HK-2 (cell line): ENCODE measurements at regions not wholly inside any gene's neighbourhood (a gene's known extent, or its start where the extent isn't known, plus 50 kb on each side); places are given as distances from the start of the nearest gene placed in this dataset.
A peak's percentile ranks its signal among the peaks of the same experiment; 100 is the strongest.

Source experiments
- DNase-seq: peaks from one replicate; pipeline ENCODE4 v3.0.0-alpha.2; 2018; ENCODE audit not compliant: unreplicated experiment

GRCh38 chr12:116381744-116382685 is 104.5 kb upstream of the MED13L start:
- peak; percentile 75 for DNase-seq

- peak; percentile 51 for DNase-seq
Observed at GRCh38 chr12:116382686-116383530, 105.4 kb upstream of the MED13L start.

GRCh38 chr12:116384175-116384574 is 106.7 kb upstream of the MED13L start:
- no peak for DNase-seq

- DNase-seq: no peak
Observed at GRCh38 chr12:116384691-116385485, 107.4 kb upstream of the MED13L start.

GRCh38 chr12:116385486-116386217 is 108.2 kb upstream of the MED13L start:
- no peak for DNase-seq

GRCh38 chr12:116389326-116389725 is 111.8 kb upstream of the MED13L start:
- DNase-seq: no peak

- no peak for DNase-seq
Observed at GRCh38 chr12:116389990-116390389, 112.5 kb upstream of the MED13L start.

- DNase-seq: no peak
Observed at GRCh38 chr12:116390401-116391335, 113.2 kb upstream of the MED13L start.

GRCh38 chr12:116391501-116391900 is 114.0 kb upstream of the MED13L start:
- DNase-seq: no peak

GRCh38 chr12:116392061-116392460 is 114.6 kb upstream of the MED13L start:
- no peak for DNase-seq

- DNase-seq: no peak
Observed at GRCh38 chr12:116393255-116393654, 115.8 kb upstream of the MED13L start.

- DNase-seq: no peak
Observed at GRCh38 chr12:116393859-116394650, 116.6 kb upstream of the MED13L start.

- DNase-seq: no peak
Observed at GRCh38 chr12:116395396-116395795, 117.9 kb upstream of the MED13L start.

- DNase-seq: no peak
Observed at GRCh38 chr12:116397148-116397547, 119.7 kb upstream of the MED13L start.

- no peak for DNase-seq
Observed at GRCh38 chr12:116398193-116398592, 120.7 kb upstream of the MED13L start.

- no peak for DNase-seq
Observed at GRCh38 chr12:116399055-116399454, 121.6 kb upstream of the MED13L start.

- DNase-seq: no peak
Observed at GRCh38 chr12:116400636-116401372, 123.3 kb upstream of the MED13L start.

- no peak for DNase-seq
Observed at GRCh38 chr12:116401565-116401964, 124.1 kb upstream of the MED13L start.
